CD4-positive, alpha-beta T cell treated with Interleukin-15 for 1 hour (primary cell): ENCODE measurements at regions not wholly inside any gene's neighbourhood (a gene's known extent, or its start where the extent isn't known, plus 50 kb on each side); places are given as distances from the start of the nearest gene placed in this dataset.
"Not testable (repeated sequence)": the region's sequence is repeated elsewhere in the genome, so short reads cannot be mapped to it uniquely, and the experiment has no call there.

Experiments used
- DNase-seq: peaks from one replicate; pipeline ENCODE4 v3.0.0-alpha.2; 2020

GRCh38 chr5:15333091-15333490 lies 166.9 kb upstream of the FBXL7 start:
- DNase-seq: no peak

DNA sequence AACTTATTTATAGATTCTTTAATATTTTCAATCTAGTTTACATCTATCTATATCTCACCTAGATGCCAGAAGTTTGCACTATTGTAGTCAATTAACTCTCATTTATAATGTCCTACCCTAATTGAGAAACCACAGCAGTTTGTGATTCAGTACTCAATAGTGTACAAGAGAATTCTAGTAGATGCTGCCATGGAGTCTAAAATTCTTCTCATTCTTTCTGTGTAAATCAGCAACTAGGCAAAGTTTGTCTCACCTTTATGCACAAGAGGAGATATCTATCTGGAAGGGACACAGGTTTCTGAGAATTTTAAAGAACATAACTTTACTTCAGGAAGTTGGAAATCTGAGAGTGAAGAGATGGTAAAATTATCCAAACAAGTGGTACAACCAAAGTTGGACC lies 173.0 kb upstream of the FBXL7 start:
- no peak for DNase-seq

DNA sequence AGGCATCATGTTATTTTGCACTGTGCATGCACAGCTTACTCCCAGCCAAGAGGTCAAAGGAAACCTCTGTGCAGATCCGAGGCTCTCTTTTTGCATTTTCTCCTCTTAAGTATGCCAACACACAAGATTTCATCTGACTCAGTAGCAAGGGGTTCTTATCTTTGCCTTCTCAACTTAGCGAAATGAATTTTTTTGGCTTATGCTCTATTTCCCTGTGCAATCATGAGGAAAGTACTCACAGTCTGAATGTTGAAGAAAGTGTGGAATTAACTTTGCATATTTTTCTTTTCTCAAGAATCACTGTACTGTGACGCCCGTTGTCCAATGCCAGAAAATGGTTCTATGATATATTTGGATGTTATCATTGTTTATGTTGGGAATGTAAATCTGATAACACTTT lies 173.5 kb upstream of the FBXL7 start:
- no peak for DNase-seq

GRCh38 chr5:15322421-15322820 lies 177.6 kb upstream of the FBXL7 start:
- no peak for DNase-seq

DNA sequence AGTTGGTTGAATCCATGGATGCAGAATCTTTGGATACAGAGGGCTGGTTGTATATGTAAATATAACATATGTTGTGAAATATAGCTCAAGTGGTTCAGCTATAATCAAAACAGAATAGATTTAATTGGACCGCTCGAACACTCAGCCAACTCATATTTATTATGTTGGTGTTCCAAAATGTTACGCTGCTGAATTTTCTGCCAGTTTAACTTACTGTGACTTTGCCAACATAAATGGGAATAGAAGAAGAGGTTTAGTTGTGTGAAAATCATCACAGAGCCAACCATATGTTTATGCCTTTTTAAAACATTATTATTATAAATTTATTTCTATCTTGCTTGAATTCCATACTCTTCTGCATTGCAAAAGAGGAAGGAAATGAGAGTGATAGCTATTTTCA lies 178.2 kb upstream of the FBXL7 start:
- no peak for DNase-seq

DNA sequence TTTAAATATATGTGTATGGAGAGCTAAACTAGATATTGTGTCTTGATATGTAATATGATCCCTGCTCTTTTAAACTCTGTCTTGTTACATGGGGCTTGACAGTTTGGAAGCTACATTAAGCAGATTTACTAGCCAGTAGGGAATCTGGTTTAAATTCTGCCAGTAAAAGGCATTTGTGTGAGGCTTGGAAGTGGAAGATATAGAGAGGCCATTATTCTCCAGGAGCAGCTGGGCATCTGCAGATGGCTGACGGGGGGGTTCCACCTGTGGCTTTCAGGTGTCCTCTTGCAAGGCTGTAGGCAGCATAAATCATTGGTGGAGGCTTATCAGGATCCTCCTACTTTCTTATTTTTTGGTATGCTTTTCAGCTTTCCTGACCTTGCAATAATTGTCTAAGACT lies 179.1 kb upstream of the FBXL7 start:
- no peak for DNase-seq

GRCh38 chr5:15304914-15305834 lies 194.8 kb upstream of the FBXL7 start:
- no peak for DNase-seq

DNA sequence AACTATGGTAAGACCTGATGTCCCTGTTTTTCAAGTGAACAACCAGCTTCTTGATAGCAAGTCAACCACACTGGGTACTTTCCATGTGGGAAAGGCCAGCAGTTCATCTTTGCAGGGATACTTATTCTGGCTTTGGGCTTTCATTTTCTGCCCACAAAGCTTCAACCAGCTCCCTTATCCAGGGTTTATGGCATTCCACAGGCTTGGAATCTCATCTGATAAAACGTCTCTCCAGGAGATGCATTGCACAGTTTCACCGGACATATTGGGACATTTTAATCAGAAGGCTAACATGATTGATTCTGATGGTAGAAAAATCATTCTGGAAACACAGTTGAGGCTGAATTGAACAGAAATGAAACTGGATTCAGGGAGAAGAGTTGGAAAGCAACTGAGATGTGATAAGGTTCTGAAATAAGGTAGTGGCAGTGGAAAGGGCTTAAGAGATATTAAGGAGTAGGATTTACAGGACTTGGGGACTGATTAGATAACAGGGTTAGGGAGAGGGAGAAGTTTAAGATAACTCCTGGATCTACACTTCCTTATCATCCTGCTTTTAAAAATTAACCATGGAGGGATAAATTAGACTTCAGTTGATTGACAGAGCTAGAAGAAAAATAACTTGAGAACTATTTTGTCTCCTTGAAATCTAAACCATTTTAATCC lies 195.8 kb upstream of the FBXL7 start:
- no peak for DNase-seq

GRCh38 chr5:15300141-15300540 lies 199.8 kb upstream of the FBXL7 start:
- no peak for DNase-seq

DNA sequence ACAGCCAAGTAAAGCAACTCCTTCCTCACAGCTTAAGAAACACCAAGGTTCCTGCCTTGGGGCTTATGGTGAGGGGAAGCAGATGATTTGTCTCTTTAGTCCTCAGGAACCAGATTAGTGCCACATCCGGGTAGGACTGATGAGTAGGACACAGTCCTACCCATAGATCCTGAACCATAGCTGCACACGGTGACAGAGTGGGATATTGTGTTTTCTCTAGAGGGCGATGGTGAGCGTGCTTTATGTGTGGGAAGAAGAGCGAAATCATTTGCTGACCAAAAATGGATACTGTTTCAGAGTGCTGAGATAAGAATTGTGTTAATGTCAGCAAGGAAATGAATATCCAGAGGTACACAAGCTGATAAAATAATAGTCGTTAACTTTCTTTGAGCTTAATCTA lies 209.0 kb upstream of the FBXL7 start:
- DNase-seq: no peak

DNA sequence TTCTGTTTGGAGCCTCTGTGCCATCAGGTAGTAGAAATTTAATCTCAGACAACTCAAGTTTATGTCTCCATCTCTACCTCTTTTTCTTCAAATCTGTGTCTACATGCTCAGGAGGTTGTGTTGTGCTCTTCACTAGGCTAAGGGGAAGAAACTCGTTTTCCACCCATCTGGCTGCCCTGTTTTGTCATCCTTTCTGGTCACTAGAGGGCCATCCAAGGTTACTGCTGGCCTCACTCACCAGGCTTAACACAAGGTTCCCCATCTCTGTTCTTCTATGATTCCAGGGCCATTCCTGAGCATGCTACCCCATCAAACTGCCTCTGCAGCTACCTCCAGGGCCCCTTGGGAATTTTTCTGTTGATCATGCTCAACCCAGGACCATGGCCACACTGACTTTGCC lies 213.3 kb upstream of the FBXL7 start:
- DNase-seq: no peak

DNA sequence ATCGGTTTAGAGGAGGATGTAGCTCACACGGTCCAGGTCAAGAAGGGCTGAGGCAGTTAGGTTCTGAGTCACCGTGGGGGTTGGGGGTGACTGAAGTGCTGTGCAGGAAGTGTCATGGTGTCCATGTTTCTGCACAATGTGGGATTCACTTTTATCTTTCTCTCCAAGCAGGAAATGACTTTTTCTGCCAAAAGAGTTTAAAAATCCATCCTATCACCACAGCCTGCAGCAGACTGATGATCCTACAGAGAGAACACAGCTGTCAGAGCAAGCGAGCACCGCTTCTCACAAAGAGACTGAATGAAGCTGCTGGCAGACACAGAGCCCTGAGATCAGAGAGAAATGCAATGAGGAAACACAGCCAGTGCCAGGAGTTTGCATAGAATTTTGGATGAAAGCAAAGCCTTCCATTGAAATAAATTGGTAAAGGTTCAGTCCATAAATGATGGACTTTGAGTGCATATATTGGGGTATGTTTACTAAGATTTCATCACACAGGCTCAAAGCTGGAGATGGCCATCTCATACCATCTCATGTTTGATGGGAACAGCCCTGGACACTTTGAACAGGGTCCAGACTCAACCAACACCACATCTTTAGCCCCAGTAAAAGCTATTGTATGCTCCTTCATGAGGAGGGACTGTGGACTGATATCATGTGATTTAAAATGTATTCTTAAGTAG lies 213.9 kb upstream of the FBXL7 start:
- no peak for DNase-seq

GRCh38 chr5:15284706-15285105 lies 215.3 kb upstream of the FBXL7 start:
- no peak for DNase-seq

DNA sequence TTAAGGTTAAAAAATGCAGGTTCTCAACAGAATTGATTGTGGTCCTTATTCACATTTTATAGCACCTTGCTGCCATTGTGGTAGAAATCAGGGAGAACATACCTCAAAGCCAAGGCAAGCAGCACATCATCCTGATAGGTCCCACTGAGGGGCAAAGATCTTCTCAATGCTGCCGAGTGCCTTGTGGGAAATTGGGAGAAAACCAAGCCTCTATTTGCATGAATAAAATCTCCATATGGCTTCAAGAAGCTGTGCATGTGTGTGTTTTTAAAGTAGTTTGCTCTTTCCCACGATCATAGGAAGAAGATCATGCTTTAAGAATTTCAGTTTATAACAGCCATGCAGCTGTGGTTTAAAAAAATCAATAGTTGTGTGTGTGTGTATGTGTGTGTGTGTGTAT lies 216.9 kb upstream of the FBXL7 start:
- no peak for DNase-seq

DNA sequence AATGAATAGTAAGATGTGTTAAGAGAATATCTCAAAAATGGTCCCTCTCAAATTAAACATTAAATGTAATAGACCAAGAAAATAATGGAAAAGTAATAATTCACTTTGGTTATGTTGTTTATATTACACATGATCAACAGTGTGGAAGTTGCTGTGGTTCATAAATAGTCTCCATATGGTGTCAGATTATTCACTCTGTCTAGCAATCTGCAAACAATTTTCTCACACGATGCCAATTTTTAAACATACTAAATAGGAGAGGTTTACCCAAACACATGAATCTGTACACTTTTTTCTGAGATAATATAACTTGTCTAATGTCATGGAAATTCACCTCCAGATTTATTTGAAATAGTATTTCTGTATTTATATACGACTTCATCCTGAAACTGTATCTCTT lies 217.4 kb upstream of the FBXL7 start:
- DNase-seq: no peak

DNA sequence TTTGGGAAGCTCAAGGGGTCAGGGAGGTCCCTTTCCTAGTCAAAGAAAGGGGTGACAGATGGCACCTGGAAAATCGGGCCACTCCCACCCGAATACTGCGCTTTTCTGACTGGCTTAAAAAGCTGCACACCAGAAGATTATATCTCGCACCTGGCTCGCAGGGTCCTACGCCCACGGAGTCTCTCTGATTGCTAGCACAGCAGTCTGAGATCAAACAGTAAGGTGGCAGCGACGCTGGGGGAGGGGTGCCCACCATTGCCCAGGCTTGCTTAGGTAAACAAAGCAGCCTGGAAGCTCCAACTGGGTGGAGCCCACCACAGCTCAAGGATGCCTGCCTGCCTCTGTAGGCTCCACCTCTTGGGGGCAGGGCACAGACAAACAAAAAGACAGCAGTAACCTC lies 228.4 kb upstream of the FBXL7 start:
- not testable (repeated sequence) for DNase-seq

DNA sequence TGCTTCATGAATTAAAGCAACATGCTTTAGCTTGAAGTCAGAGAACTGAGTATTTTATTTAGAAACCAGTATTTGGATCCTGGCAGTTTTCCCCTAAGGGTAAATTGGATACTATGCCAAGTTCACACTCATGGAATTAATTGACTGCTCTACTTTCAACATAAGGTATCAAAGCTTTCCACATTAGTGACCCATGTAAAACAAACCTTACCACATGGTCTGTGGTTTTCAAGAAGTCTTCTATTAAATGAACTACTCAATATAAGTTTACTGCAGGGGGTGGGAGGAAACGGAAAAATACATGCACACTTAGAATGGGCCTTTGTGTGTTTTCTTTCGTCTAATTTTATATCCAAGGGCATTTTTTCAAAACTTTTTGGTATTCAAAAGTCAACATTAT lies 232.0 kb upstream of the FBXL7 start:
- DNase-seq: no peak

- DNase-seq: no peak
Observed at GRCh38 chr5:15266841-15267240, 233.1 kb upstream of the FBXL7 start.

DNA sequence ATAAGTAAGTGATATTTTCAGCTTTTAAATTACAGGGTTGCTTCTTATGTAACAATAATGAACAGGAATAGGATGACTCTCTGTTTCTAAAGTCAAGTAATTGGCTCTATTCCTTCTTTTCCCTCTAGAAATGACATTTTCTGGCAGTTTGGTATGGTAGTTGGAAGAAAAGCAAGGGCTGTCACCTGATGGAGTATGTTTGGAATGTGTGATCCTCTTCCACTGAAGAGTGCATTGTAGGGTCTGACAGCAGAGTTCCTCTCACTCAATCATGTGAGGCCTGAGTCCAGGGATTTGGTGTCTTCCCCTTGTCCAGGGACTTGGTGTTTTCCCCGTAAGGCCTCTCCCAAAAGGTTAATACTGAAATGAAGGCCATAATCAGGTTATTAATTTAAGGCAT lies 233.8 kb upstream of the FBXL7 start:
- DNase-seq: no peak

- no peak for DNase-seq
Observed at GRCh38 chr5:15263942-15264341, 236.0 kb upstream of the FBXL7 start.

DNA sequence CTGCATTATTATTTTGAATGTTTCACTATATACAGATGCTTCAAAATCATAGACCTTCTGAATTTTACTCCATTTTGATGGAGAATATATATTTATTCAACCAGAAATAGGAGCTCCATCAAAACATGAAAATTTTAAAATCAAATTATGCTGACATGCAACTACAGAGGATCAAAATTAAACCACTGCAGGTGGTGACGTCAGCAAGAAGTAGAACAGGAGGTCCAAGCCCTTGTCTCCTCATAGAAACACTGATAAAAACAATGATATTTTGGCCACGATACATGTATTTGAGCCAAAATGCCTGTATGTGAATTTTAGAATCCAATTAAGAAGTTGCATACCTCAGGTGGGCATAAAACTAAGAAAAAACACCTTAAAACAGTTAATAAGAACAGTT lies 236.6 kb upstream of the FBXL7 start:
- no peak for DNase-seq

DNA sequence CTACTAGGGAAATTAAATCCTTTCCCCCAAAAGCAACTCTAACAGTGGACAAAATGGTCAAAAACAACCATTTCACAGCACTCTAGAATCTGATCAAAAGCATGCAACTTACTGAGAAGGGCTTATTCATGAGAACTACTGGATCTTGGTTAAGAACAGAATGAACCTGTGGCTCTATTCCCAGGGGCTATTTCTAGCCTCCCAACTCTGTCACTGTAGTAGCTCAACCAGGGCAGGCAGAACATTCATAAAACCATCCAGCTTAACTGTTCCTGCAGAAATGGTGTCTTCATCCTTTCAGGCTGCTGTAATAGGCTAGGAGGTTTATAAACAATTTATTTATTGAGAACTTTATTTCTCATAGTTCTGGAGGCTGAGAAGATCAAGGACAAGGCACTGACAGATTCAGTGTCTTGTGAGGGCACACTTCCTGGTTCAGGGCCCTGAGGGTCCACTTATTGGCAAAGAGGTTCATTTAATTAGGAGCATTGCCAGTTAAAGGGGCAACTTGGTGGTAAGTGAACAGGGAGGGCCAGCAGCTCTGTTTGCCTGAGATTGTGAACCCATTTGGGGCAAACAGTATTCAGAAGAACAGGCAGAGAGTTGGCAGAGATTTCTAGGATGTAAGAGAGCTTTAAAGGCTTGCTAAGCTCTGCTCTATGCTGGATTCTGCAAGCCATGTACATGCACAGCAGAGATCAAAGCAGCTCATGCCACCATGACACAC lies 238.5 kb upstream of the FBXL7 start:
- DNase-seq: no peak
